Suppressor macrophage treated with lipopolysaccharide for 4 hours (primary cell): ENCODE measurements at regions not wholly inside any gene's neighbourhood (a gene's known extent, or its start where the extent isn't known, plus 50 kb on each side); places are given as distances from the start of the nearest gene placed in this dataset.

ENCODE experiments used
- DNase-seq: peaks from one replicate; pipeline ENCODE4 v3.0.0-alpha.2; 2020

DNA sequence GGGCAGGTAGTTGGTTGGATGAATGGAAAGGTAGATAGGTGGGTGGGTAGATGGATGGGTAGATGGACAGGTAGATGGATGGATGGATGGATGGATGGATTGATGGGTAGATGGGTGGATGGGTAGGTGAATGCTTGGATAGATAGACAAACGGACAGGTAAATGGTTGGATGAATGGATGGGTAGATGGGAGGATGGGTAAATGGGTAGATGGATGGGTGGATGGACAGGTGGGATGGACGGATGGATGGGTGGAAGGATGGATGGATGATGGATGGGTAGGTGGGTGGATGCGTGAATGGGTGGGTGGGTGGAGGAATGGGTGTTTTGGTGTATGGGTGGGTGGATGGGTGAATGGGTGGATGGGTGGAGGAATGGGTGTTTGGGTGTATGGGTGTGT, 50.1 kb upstream of the ASAP2 start:
- no peak for DNase-seq

DNA sequence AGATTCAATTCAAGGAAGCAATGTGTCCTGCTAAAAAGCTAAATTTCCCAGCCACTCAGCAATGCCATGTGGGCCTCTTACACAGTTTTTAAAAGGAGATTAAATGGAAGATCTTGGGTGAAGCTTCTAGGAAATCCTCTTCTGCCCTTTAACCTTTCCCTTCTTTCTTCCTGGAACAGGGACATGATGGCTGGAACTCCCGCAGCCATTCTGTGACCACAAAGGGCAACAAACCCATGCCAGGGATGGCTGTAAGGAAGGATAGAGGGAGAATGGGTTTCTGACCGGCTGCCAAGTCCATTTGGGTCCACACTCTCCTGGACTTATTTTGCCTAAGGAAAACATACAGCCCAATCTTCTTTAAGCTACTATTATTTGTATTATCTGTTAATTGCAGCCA, 52.6 kb upstream of the ASAP2 start:
- no peak for DNase-seq

DNA sequence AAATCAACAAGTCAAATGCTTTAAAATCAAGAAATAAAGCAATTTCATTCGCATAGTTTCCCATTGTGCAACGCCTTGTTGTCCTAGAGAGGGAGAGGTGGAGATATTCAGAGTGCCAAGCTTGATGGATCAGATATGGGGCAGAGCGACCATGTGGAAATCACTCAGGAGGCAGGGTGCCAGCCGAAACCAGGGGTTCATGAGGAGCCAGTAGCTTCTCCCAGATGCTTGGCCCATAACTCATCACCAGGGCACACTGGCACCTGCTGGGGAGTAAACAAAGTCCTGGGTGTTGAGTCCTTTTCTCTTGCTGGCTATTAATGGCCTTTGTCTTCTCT, 53.0 kb upstream of the ASAP2 start:
- no peak for DNase-seq

DNA sequence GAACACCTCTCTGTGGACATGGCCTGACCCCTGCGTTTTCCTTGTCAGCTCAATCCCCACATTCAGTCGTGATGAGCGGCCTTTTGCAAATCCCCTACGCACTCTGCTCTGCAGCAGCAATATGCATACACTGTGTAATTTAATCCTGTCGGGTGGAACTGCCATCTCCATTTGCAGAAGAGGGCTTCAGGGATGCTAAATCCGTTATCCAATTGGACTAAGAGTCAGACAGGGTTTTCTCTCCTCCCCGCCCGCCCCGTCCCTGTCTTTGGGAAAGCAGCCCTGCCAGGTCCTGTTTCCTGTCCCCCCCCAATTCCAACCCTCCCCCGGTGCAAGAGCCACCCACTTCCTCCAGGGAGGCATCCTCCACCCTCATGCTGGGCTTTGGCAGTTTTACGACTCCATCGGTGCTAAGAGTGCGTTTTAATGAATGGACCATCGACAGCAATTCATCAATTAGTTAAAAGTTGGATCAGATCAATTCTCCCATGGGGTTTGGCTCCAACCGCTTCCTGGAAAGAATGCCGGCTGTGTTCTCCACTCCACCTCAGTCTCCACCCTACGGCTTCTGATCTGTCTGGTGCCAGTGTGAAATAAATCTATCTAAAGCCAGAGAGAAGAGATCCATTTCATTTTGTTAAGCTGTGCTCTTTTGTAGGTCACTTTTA, 53.5 kb upstream of the ASAP2 start:
- DNase-seq: no peak

DNA sequence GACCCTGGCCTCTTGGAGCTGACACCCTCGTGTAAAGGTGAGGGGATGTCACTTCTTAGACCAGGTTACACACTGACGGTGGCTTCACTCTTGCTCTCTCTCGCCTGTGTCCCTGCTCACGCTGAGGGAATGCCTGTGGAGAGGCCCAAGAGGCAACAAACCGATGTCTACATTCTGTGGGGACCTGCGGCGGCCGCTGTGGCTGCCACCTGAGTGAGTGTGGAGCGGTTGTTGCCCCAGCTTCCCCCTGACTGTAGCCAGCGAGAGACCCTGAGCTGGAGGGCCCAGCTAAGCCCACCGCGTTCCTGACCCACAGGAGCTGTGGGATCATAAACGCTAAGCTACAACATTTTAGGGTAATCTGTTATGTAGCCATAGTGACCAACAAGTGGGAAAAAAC, 55.7 kb upstream of the ASAP2 start:
- no peak for DNase-seq

- DNase-seq: no peak
Measured at GRCh38 chr2:9150568-9150900, 56.1 kb upstream of the ASAP2 start.

DNA sequence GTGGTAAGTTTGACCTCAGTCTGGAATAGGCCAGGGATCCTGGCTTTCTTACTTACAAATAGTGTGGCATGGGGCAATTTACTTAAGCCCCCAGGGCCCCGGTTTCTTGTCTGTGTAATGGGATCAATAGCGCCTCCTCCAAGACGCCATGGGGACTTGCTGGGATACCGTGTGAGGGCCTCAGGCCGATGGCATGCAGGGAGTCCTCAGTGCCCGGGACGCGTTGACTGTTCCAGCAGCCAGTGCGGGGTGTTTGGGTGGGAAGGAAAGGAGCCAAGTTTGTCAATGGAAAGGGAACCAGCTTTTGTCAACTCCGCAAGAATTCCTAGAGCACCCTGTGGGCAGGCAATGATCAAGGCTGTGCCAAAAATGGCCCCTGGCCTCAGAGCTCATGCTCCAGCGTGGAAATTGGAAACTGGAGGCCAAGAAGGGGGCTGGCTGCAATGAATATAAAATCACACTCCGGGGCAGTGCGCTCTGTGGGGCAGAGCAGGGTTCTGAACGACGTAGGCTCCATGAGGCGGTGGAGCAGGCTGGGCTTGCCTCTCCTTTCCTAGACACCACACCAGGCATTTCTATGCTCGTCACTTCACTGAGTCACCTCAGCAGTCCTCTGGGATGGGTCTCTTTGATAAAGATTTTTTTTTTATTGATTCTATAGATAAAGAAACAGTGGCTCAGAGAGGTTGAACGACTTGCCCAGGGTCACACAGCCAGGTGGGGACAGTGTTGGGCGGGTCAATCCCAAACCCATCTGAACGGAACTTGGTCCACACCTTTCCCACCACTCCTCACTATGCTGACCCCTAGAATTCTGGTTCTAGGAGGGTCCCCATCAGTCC, 56.7 kb upstream of the ASAP2 start:
- no peak for DNase-seq

GRCh38 chr2:9149388-9149660, 57.3 kb upstream of the ASAP2 start:
- DNase-seq: no peak

DNA sequence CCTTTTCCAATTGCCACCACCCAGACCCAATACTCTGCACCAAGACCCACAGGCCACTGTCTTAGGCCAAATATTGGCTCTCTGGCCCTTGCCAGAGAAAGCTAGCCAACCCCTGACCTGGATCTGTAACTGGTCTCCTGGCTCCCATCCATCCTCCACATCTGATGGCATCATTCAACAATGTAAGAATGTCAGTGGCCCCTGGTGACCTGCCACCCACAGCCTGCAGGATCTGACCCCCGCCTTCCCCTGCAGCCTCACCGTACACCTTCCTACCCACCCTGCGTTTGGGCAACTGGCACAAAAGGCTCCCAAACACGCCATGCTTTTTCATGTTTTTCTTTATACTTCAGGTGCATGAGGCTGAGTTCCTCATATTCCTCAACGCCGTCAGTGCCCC, 60.0 kb upstream of the ASAP2 start:
- no peak for DNase-seq

DNA sequence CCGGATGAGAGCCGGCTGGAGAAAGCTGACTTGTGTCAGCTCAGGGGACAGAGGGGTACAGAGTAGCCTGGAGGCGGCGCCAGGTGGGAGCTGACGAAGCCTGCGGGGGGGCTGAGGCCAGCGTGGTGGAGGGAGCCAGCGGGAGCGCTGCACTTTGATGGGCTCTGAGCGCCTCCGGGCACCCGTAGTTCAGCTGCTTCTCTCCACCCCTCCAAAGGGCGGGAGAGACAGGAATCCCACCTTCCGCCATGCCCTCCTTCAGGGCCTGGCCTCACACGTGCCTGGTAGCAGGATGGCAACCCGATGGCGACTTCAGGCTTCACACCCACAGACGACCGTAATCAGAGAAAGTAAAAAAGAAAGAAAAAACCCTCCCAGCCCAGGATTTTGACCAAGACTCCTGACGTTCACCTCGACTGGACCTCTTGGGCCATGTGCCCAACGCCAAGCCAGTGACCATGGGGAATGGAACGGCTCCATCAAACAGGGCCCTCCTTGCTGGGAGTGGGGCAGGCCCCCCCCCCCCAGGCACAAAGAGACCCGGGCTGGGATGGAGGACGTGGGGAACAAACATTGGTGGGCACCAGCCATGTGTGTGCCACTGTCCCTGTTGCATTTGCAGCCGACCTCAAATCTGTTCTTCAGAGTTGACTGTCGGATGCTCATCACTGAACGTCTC, 60.7 kb upstream of the ASAP2 start:
- DNase-seq: no peak

DNA sequence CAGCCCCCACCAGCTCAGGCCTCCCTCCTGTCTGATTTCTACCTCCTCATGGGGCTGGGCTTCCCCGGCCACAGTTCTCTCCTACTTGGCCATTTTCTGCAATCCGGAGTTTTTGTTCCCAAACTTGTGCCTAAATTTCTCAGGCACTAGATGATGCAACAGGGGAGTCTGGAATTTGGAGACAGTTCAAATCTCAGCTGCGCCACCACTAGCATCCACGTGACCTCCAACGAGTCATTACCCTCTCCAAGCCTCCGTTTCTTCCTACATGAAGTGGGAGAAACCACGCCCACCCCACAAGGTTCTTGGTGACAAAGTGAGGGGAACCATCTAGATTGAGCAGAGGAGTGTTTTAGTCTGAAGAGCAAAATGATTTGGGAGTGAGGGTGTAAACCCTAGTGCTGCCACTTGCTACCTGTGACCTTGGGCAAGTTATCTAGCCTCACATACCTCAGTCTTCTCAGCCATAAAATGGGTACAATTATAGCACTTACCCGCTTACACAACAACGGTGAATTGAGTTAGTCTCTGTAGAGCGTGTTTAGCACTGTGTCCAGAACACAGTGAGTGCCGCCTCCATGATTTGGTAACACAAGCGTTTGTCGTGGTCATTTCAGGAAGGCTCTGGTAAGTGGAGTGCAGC, 61.4 kb upstream of the ASAP2 start:
- DNase-seq: peak; percentile 43

DNA sequence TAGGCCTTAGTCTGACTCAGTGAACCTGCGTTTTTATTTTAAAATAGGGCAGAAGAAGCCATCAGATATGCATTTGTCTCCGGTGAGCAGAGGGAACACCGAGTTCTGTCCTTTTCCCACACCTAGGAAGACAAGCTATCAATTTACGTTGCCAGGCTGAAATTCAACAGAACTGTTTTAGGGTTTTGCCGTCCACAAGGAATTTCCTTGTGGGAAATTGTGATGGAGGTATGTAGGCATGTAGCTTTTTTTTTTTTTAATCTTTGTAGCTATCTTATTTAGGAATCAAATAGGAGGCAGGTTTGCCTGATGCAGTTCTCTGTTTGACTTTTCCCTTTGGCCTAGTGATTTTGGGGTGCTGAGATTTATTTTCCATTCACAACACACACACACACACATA, 62.0 kb upstream of the ASAP2 start:
- no peak for DNase-seq

GRCh38 chr2:9144046-9144445, 62.6 kb upstream of the ASAP2 start:
- DNase-seq: no peak

DNA sequence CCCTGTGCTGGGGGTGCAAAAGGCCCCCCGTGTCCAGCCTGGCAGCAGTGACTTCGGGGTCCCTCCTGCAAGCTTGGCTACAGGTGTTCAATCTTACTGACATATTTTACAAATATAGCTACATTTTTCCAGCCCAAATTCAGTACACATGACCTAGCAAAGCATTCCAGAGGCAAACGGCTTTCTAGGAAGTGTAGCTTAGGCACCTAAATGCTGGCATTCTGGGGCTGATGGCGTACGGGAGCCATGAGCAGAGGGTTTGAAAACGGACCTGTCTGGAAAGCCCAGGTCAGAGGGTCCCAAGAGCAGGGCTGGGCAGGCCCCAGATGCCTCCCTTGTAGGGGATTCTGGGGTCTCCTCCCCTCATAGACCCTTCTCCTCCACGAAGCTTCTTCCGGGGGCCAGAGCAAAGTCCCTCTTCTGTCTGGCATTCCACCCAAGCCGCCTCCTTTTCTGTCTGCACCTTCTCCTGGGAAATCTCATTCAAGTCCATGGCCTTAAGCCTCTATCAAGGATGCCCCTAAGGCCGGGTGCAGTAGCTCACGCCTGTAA, 63.3 kb upstream of the ASAP2 start:
- DNase-seq: no peak

GRCh38 chr2:9142551-9143263, 63.9 kb upstream of the ASAP2 start:
- DNase-seq: peak; percentile 93

DNA sequence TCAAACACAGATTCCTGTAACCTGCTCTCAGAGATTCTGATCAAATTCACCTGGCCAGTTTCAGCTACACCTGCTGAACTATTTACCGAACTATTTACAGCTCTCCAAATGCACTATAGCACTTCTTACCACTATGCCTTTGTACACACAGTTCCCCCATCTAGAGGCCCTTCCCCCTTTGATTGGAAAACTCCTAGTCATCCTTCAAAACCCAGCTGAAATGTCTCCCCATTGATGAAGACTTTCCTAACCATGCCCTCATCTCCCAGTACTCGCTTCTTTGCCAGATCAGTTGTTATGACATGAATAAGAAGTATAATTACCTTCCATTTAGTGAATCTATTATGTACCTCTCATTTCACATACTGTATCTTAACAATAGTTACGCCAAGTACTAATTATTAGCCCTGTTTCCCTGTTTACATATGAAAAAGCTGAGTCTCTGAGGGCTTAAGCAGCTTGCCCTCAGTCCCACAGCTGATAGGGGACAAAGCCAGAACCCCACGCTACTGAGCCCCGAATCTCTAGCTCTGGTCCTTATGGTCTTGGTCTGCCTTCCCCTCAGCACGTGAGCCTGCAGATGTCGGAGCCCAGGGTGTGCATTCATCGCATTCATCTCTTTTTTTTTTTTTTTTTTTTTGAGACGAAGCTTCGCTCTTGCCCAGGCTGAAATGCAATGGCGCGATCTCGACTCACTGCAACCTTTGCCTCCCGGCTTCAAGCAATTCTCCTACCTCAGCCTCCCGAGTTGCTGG, 64.7 kb upstream of the ASAP2 start:
- no peak for DNase-seq

DNA sequence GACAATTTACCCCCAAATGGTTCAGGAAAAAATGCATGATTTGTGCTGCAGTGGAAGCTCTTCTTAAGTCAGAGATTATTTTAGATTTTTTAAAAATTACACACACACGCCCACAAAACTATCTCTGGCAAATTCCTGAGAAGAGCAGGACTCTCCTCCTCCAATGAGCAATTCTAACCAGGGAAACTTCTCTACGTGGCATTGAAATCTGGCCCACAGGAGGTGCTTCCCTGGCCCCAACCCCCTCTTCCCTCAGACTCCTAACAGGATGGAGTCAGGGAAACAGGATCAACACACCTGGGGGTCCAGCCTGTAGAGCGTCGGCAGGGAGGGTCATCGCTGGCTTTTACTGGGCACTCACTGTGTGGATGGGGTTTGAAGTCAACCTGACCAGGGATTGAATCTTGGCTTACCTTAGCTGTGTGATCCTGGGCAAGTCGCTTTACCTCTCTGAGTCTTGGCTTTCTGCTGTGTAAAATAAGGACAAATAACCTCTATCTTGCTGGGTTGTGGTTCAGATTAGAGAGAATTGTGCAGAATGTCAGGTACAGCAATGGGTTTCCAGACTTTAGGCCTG, 65.4 kb upstream of the ASAP2 start:
- DNase-seq: no peak

DNA sequence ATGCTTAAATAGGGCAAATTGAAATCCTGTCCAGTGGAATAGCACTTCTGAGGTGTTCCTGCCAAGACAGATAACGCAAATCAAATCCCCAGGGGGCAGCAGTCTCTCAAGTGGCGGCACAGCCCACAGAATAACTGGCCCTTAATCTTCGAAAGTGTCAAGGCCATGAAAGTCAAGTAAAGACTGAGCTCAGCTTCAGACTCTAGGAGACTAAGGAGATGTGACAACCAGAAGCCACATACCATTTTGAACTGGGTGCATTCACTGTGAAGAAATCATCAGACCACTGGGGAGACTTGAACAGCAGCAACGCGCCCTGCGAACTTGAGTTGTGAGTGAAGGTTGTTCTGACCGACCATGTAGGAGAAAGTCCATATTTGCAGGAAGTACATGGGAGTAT, 66.0 kb upstream of the ASAP2 start:
- DNase-seq: no peak

DNA sequence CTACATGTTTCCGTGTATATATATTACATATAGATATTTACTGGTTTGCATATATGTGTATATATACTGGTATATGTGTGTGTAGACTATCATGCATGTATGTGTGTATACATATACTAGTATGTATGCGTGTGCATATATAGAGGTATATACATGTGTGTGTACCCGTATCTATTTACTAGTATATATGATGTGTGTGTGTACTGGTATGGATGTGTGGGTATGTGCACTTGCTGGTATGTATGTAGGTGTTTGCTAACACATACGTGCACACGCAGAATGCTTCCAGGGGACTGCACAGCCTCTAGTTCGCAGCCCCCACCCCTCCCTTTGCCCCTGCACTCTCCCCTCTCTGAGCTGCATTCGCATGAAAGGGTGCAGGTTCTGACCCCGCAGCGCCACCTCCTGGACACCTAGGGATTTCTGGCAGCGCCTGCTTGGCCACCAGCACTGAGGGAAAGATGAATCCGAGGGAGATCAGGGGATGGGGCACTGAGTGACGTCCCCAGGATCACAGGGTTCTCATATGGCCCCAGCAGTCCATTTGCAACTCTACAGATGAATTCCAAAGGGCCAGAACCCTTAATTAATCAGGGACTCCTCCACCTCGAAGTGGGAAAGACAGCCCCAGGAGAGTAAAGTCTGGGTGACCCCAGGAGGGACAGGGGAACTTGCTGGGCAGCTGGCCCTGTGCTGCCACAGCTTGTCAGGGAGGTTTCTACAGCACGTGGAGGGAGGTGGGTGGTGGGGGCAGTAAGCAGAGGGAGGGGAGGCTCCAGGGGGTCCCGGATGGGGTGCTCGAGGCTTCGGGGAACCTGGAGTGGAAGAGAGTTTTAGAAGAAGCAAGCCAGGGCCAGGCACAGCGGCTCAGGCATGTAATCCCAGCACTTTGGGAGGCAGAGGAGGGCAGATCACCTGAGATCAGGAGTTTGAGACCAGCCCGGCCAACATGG, 66.8 kb upstream of the ASAP2 start:
- DNase-seq: peak; percentile 83

DNA sequence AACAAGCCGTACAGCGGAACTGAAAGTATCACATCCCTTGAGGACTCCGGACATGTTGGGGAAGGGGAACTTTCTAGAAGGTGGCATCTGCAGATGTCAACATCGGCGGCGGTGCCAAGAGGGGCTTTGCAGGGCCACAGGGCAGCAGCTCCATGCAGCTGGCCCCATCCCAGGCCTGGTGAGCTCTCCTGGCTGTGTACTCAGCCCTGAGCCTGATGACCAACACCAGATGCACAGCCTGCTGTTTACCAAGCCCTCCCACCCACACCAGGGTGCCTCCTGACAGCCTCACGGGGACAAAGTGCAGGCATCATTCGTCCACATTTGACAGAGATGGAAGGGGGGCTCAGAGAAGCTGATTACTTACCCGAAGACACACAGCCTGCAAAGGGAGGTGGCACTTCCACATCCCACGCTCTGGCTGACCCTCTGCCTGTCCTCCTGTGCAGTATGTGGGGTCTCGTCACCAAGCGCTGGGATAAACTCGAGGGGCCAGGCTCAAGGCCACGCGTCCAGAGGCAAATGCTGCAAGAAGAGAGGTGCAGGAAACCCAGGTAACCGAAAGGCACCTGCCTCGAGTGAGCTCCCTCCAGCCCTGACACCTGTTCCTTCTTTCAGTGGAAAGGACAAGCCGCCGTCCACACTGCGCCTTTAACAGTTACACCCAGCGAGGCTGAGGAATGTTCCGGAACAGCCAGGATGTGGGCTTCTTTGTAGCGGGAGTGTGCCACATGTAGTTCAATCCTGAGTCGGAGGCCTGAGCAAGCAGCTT, 69.0 kb upstream of the ASAP2 start:
- peak; percentile 66 for DNase-seq
